Adrenal gland (tissue), 9 donors: ENCODE measurements at regions not wholly inside any gene's neighbourhood (a gene's known extent, or its start where the extent isn't known, plus 50 kb on each side); places are given as distances from the start of the nearest gene placed in this dataset.
"Not testable (repeated sequence)": the region's sequence is repeated elsewhere in the genome, so short reads cannot be mapped to it uniquely, and the experiment has no call there.

ENCODE experiments used
- DNase-seq, 7 donors: peaks; one replicate each; pipeline ENCODE4 v3.0.0-alpha.2; 2019 to 2020
- H3K27ac ChIP-seq, 5 donors: fragments of 200-600 bp; sonication (generic) in 4 of 5; 1 replicate in 3 of 5; 2 replicates in 2 of 5; pipeline versions ENCODE4 v1.5.1 to v1.8.0; 2016 to 2020; ENCODE audit warnings: mild to moderate bottlenecking in 1 of 5
- H3K27me3 ChIP-seq: fragments of 200-600 bp; 2 replicates; pipeline ENCODE4 v1.8.0; 2021
- H3K36me3 ChIP-seq, 2 donors: fragments of 200-600 bp; replicated peaks in 1 of 2; 1 replicate in 1 of 2; 2 replicates in 1 of 2; pipeline versions ENCODE4 v1.5.1 to v1.8.0; 2018 to 2022
- H3K4me1 ChIP-seq, 2 donors: fragments of 200-600 bp; replicated peaks in 1 of 2; 1 replicate in 1 of 2; 2 replicates in 1 of 2; pipeline versions ENCODE4 v1.5.1 to v1.8.0; 2018 to 2021
- H3K4me3 ChIP-seq, 4 donors: fragments of 200-600 bp; sonication (generic) in 3 of 4; one replicate each; pipeline ENCODE4 v1.5.1; 2016 to 2018
- H3K9me3 ChIP-seq, 3 donors: fragments of 200-600 bp; sonication (generic) in 1 of 3; replicated peaks in 1 of 3; 1 replicate in 2 of 3; 2 replicates in 1 of 3; pipeline versions ENCODE4 v1.5.1 to v1.8.0; 2016 to 2021
- CTCF ChIP-seq, 6 experiments: fragments of 450-650 bp in 4 of 6; fragments of 200-600 bp in 2 of 6; sonication (generic) in 1 of 6; IDR thresholded peaks; 1 replicate in 5 of 6; 2 replicates in 1 of 6; pipeline versions ENCODE4 v1.5.1 to v1.8.0; 2016 to 2021; ENCODE audit warnings: antibody characterized with exemption in 6 of 6, mild to moderate bottlenecking in 2 of 6, moderate library complexity in 1 of 6
- POLR2A ChIP-seq, 2 donors: fragments of 450-650 bp; IDR thresholded peaks; one replicate each; pipeline ENCODE4 v1.6.1; 2017; ENCODE audit warnings: antibody characterized with exemption in 2 of 2, mild to moderate bottlenecking in 2 of 2, moderate library complexity in 1 of 2
- WGBS, 4 donors: extraction: QIAGEN DNeasy Blood & Tissue Kit in 2 of 4; methylation state at CpG; one replicate each; pipeline versions ENCODE4 v1.1.5 to v1.1.7; 2013 to 2017; 5-methylcytosine and 5-hydroxymethylcytosine counted together
- intact Hi-C, 2 donors: fragments of 100-400 bp; cut with DNase I; formaldehyde crosslinking; loops; one replicate each; pipeline versions ENCODE4 v1.14.1 to v1.15.0; 2022 to 2023
- donor health status: healthy with polysubstance abuse.
- donor health status: Bipolar disorder and iron deficiency.
- donor health status: DM: yes; HTN: yes; CAD: no.
- donor health status: DM: no; HTN: no; CAD: no.
- donor health status: DM: no; HTN: no; CAD: no.

GRCh38 chr6:144664947-144665346 lies 379.8 kb downstream of the UTRN start:
- WGBS, 4 donors, result 79 to 84% (median 81%) methylated on average over 1 of the region's 1 CpG

GRCh38 chr6:144665932-144666450 lies 380.9 kb downstream of the UTRN start:
- peaks cover 0 to 25% of the 10 kb centered on the region in 2 donors for H3K4me1 ChIP-seq
- TF ChIP-seq POLR2A (IDR thresholded peaks at IDR 0.05), result no peak
- TF ChIP-seq CTCF (IDR thresholded peaks at IDR 0.05), result no peak
- no peak for DNase-seq
- H3K27ac ChIP-seq, result no peak overlapping the region
- intact Hi-C loops, result no loop called here
- H3K9me3 ChIP-seq, result no peaks in the 10 kb centered on the region
- 36 to 54% (median 44%) methylated on average over 2 of the region's 2 CpGs for WGBS, 4 donors
- no peaks in the 10 kb centered on the region for H3K36me3 ChIP-seq
- H3K27me3 ChIP-seq, result no peaks in the 10 kb centered on the region
- H3K4me3 ChIP-seq, result no peak overlapping the region

More at GRCh38 chr6:144664947-144665346, 379.8 kb downstream of the UTRN start:
- peaks cover 0 to 28% of the 10 kb centered on the region in 2 donors for H3K4me1 ChIP-seq
- DNase-seq, result no peak
- no peaks in the 10 kb centered on the region for H3K9me3 ChIP-seq
- H3K27me3 ChIP-seq, result no peaks in the 10 kb centered on the region
- no peak for TF ChIP-seq CTCF (IDR thresholded peaks at IDR 0.05)
- no peak for TF ChIP-seq POLR2A (IDR thresholded peaks at IDR 0.05)
- H3K27ac ChIP-seq, result no peak overlapping the region
- intact Hi-C loops, result no loop called here
- no peaks in the 10 kb centered on the region for H3K36me3 ChIP-seq
- no peak overlapping the region for H3K4me3 ChIP-seq

- 72 to 92% (median 85%) methylated on average over 6 of the region's 6 CpGs for WGBS, 4 donors
- no peak for DNase-seq
- TF ChIP-seq CTCF (IDR thresholded peaks at IDR 0.05) (no peak), POLR2A (IDR thresholded peaks at IDR 0.05) (no peak)
These were observed 381.6 kb downstream of the UTRN start for GRCh38 chr6:144666781-144667180.

GRCh38 chr6:144667532-144668503 lies 382.7 kb downstream of the UTRN start:
- no peak for DNase-seq
- no peaks in the 10 kb centered on the region for H3K27me3 ChIP-seq
- intact Hi-C loops, result no loop called here
- H3K4me3 ChIP-seq, result no peak overlapping the region
- TF ChIP-seq POLR2A (IDR thresholded peaks at IDR 0.05) (no peak), CTCF (IDR thresholded peaks at IDR 0.05) (no peak)
- no peak overlapping the region for H3K27ac ChIP-seq
- H3K36me3 ChIP-seq, result no peaks in the 10 kb centered on the region
- WGBS, 4 donors, result 70 to 92% (median 82%) methylated on average over 4 of the region's 4 CpGs
- peaks cover 0 to 25% of the 10 kb centered on the region in 2 donors for H3K4me1 ChIP-seq
- H3K9me3 ChIP-seq, result peaks cover 0 to 9% (median 0%) of the 10 kb centered on the region in 3 donors

More at GRCh38 chr6:144666781-144667180, 381.6 kb downstream of the UTRN start:
- Histone ChIP-seq H3K36me3 (no peaks in the 10 kb centered on the region), H3K27me3 (no peaks in the 10 kb centered on the region), H3K4me1 (peaks cover 0 to 25% of the 10 kb centered on the region in 2 donors), H3K27ac (no peak overlapping the region), H3K9me3 (peaks cover 0 to 5% (median 0%) of the 10 kb centered on the region in 3 donors), H3K4me3 (no peak overlapping the region)
- intact Hi-C loops, result no loop called here

- WGBS, 4 donors, result 93 to 100% (median 97%) methylated on average over 1 of the region's 1 CpG
- intact Hi-C loops, H3K27me3 ChIP-seq, H3K36me3 ChIP-seq, H3K27ac ChIP-seq, DNase-seq, H3K4me3 ChIP-seq: not testable (repeated sequence)
- H3K4me1 ChIP-seq, result peaks cover 0 to 13% of the 10 kb centered on the region in 2 donors
- peaks cover 0 to 18% (median 7%) of the 10 kb centered on the region in 3 donors for H3K9me3 ChIP-seq
These were observed 385.1 kb downstream of the UTRN start for GRCh38 chr6:144670259-144670658.
